ENCODE measurements at regions not wholly inside any gene's neighbourhood (a gene's known extent, or its start where the extent isn't known, plus 50 kb on each side); places are given as distances from the start of the nearest gene placed in this dataset.

GRCh38 chr6:122072014-122072647, 327.3 kb upstream of the HSF2 start:
- intact Hi-C loops (cut with DNase I; ENCODE audit: low total_unique reads) = no loop called here
- Histone ChIP-seq H3K4me3 (no peak overlapping the region), H3K27ac (no peak overlapping the region), H3K36me3 (no peaks in the 10 kb centered on the region), H3K4me1 (no peaks in the 10 kb centered on the region), H3K9me3 (no peaks in the 10 kb centered on the region), H3K27me3 (no peaks in the 10 kb centered on the region)
- no peak for TF ChIP-seq CTCF (IDR thresholded peaks at IDR 0.05)
- no peak for TF ChIP-seq EP300 (IDR thresholded peaks at IDR 0.05)
- TF ChIP-seq POLR2A (IDR thresholded peaks at IDR 0.05) = no peak
- no peak for TF ChIP-seq POLR2AphosphoS5 (IDR thresholded peaks at IDR 0.05)
- WGBS, 5 donors = 88 to 94% (median 90%) methylated on average over 8 of the region's 8 CpGs
- DNase-seq = peak in 1 of 2 donors; percentile 39

GRCh38 chr6:122075084-122075838, 324.2 kb upstream of the HSF2 start:
- TF ChIP-seq EP300 (IDR thresholded peaks at IDR 0.05) (no peak), POLR2A (IDR thresholded peaks at IDR 0.05) (no peak), POLR2AphosphoS5 (IDR thresholded peaks at IDR 0.05) (no peak), CTCF (IDR thresholded peaks at IDR 0.05) (no peak)
- intact Hi-C loops (cut with DNase I; ENCODE audit: low total_unique reads) = no loop called here
- no peak overlapping the region for H3K27ac ChIP-seq
- H3K9me3 ChIP-seq = no peaks in the 10 kb centered on the region
- H3K36me3 ChIP-seq = no peaks in the 10 kb centered on the region
- H3K4me1 ChIP-seq = no peaks in the 10 kb centered on the region
- no peak overlapping the region for H3K4me3 ChIP-seq
- DNase-seq = no peak
- no peaks in the 10 kb centered on the region for H3K27me3 ChIP-seq

GRCh38 chr6:122075917-122076316, 323.5 kb upstream of the HSF2 start:
- peak in 1 of 2 donors; percentile 43 for DNase-seq
- H3K36me3 ChIP-seq = no peaks in the 10 kb centered on the region
- intact Hi-C loops (cut with DNase I; ENCODE audit: low total_unique reads) = no loop called here
- no peaks in the 10 kb centered on the region for H3K27me3 ChIP-seq
- TF ChIP-seq CTCF (IDR thresholded peaks at IDR 0.05) = no peak
- TF ChIP-seq POLR2AphosphoS5 (IDR thresholded peaks at IDR 0.05) = no peak
- TF ChIP-seq POLR2A (IDR thresholded peaks at IDR 0.05) = no peak
- no peaks in the 10 kb centered on the region for H3K4me1 ChIP-seq
- no peak overlapping the region for H3K27ac ChIP-seq
- H3K9me3 ChIP-seq = no peaks in the 10 kb centered on the region
- WGBS, 5 donors = 61 to 76% (median 67%) methylated on average over 2 of the region's 2 CpGs
- no peak overlapping the region for H3K4me3 ChIP-seq

- H3K9me3 ChIP-seq = no peaks in the 10 kb centered on the region
- no peaks in the 10 kb centered on the region for H3K27me3 ChIP-seq
- intact Hi-C loops (cut with DNase I; ENCODE audit: low total_unique reads) = no loop called here
- H3K36me3 ChIP-seq = no peaks in the 10 kb centered on the region
- no peak overlapping the region for H3K4me3 ChIP-seq
- WGBS, 5 donors = 85 to 96% (median 92%) methylated on average over 1 of the region's 1 CpG
- no peaks in the 10 kb centered on the region for H3K4me1 ChIP-seq
- TF ChIP-seq POLR2A (IDR thresholded peaks at IDR 0.05) (no peak), EP300 (IDR thresholded peaks at IDR 0.05) (no peak), POLR2AphosphoS5 (IDR thresholded peaks at IDR 0.05) (no peak), CTCF (IDR thresholded peaks at IDR 0.05) (no peak)
- no peak overlapping the region for H3K27ac ChIP-seq
- no peak for DNase-seq
Measured at GRCh38 chr6:122077603-122078002, 321.8 kb upstream of the HSF2 start.

All from stomach (tissue), 8 donors.